Right ventricle myocardium superior (tissue), 1 donor: ENCODE measurements at regions not wholly inside any gene's neighbourhood (a gene's known extent, or its start where the extent isn't known, plus 50 kb on each side); places are given as distances from the start of the nearest gene placed in this dataset.

Source experiments
- ATAC-seq: fragments of 200-7000 bp; cut with Tn5 transposase; one replicate; pipeline ENCODE4 v1.9.1; 2020; ENCODE audit warnings: mild to moderate bottlenecking; ENCODE audit not compliant: poor library complexity
- DNase-seq: peaks from one replicate; pipeline ENCODE4 v3.0.0-alpha.2; 2020
- intact Hi-C: fragments of 100-400 bp; cut with DNase I; formaldehyde crosslinking; loops from one replicate; pipeline ENCODE4 v1.11.2; 2022
- donor health status: DM: no; HTN: yes; CAD: no; lungs with severe emphysema.

- no peak for ATAC-seq
- peak; percentile 18 for DNase-seq
- intact Hi-C loops = no loop called here
Measured at GRCh38 chr2:239905884-239906654, 119.1 kb downstream of the NDUFA10 start.

DNA sequence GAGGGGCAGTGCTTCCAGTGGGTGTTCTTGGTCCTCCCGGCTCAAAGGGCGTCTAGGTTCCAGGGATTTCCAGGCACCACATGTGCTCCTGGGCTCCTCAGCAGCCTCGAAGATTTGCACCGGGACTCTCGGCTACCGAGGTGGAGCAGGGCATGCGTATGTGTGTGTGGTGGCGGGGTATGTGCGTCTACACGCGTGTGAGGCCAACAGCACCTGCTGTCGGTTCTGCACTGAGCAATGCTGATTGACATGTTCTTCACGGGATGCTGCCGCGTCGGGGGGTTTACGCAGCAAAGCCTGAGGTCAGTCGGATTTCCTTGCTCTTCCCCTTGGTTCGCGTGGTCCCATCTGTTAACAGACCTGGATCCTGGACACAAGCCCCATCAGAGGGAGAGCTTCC, 119.8 kb downstream of the NDUFA10 start:
- DNase-seq (peak; percentile 8), ATAC-seq (no peak)
- intact Hi-C loops = no loop called here

DNA sequence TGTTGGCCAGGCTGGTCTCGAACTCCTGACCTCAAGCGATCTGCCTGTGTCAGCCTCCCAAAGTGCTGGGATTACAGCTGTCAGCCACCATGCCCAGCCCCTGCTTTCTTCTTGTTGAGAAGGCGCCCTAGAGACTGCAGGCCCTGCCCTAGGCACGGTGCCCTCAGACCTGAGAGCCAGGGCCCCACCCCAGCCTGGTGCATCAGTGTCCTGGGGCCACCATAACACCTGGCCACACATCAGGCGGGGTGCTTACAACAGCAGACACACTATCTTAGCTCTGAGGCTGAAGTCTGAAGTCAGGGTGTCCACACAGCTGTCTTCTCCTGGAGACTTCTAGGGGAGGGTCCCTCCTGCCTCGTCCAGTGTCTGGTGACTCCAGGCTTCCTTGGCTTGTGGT, 120.6 kb downstream of the NDUFA10 start:
- ATAC-seq (no peak), DNase-seq (peak; percentile 2)
- intact Hi-C loops = no loop called here

- intact Hi-C loops = no loop called here
- ATAC-seq (no peak), DNase-seq (peak; percentile 10)
Measured at GRCh38 chr2:239903803-239904202, 121.3 kb downstream of the NDUFA10 start.

DNA sequence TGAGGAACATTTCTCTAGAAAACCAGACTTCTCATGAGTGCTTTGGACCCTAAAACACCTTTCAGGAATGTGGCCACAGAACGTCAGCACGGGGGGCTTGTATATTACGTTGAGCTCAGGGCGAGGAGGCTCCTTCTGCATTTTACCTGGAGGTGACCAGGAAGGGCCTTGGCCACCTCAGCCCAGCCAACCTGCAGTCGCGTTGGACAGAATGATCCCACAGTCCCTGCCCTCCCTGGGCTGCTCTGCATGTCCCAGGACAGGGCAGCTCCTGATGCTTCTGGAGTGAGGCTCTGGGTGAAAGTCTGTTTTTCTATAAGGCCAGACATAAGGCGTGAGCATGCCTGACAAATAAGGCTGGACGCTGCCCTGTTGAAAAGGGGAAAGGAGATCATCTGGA, 121.9 kb downstream of the NDUFA10 start:
- DNase-seq (peak; percentile 9), ATAC-seq (no peak)
- intact Hi-C loops = no loop called here

GRCh38 chr2:239902749-239903201, 122.4 kb downstream of the NDUFA10 start:
- DNase-seq = peak; percentile 8
- intact Hi-C loops = no loop called here
- no peak for ATAC-seq

- peak; percentile 17 for DNase-seq
Measured at GRCh38 chr2:239898292-239898925, 126.7 kb downstream of the NDUFA10 start.

GRCh38 chr2:239897596-239898235, 127.4 kb downstream of the NDUFA10 start:
- intact Hi-C loops = no loop called here
- ATAC-seq (no peak), DNase-seq (peak; percentile 15)

More at GRCh38 chr2:239898292-239898925, 126.7 kb downstream of the NDUFA10 start:
- intact Hi-C loops = no loop called here
- ATAC-seq = no peak

DNA sequence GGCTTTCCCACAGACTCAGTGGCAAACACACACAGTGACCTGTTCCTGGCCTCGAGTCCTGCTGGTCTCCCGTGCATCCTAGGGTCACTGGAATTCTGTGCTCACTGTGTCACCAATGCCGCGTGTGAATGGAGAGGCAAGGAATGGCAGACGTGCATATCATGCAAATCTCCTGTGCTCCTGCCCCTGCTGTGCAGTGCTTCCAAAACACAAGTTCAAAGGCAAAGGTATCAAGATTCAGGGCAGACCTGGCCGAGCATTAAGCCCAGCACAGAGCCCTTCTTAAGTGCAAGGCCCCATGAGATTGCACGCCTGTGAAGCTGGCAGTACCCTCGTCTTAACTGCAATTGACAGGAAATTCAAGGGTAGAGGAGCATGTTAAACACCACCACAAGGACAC, 129.1 kb downstream of the NDUFA10 start:
- DNase-seq (peak; percentile 11), ATAC-seq (no peak)
- intact Hi-C loops = no loop called here

DNA sequence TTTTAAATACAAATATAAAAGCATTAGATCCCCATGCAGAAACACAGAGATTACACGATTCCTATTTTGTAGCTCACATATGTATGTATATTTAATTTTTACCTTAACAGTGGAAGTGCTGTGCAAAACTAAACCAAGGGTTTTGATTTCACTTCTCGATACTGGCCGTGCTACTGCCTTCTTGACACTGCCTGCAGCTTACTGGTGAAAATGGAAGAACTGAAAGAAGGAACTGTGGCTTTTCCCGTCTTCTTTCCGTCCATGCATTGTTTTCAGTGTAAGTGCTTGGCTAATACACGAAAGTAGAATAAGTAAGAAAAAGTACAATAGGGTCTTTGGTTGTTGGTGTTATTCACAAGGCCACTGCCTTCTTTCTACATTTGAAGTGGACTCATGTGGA, 129.5 kb downstream of the NDUFA10 start:
- DNase-seq (no peak), ATAC-seq (no peak)
- intact Hi-C loops = no loop called here

DNA sequence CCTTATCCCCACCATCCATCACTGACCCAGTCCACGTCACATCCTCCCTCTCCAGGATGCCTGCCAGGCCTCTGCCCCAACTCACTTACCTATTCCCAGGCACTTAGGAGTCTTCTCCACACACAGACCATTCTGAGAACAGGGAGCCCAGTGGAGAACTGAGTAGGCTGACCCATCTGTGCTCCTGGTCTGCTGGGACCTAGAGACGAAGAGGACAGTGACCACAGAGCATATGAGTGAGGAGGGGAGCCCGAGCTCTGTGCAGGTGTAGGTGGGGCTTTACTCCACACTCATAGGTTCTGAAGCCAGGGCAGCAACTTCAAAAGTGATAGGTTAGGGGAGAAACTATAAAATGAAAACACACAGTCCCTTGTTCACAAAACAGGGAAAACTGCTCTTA, 130.0 kb downstream of the NDUFA10 start:
- DNase-seq (peak; percentile 15), ATAC-seq (no peak)
- intact Hi-C loops = no loop called here

DNA sequence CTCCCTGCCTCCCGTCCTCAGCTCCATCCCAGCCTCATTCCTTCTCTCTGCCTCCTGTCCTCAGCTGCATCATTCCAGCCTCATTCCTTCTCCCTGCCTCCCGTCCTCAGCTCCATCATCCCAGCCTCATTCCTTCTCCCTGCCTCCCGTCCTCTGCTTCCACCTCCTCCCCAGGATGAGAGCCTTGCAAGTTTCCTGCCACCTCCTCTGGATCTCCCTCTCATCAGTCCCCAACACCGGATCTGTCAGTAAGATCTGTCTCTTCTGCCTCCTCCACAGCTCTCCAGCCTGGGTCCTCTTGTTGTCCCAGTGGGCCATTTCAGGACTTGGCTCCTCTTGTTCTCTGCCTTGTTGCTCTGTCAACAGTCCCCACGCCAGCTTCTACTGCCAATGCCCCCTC, 130.9 kb downstream of the NDUFA10 start:
- no peak for ATAC-seq
- DNase-seq = peak; percentile 8
- intact Hi-C loops = no loop called here

GRCh38 chr2:239893236-239893515, 132.0 kb downstream of the NDUFA10 start:
- DNase-seq (peak; percentile 6), ATAC-seq (no peak)
- intact Hi-C loops = no loop called here

GRCh38 chr2:239892441-239893235, 132.5 kb downstream of the NDUFA10 start:
- ATAC-seq (no peak), DNase-seq (peak; percentile 20)
- intact Hi-C loops = no loop called here

- intact Hi-C loops = no loop called here
- DNase-seq = no peak
- no peak for ATAC-seq
Measured at GRCh38 chr2:239891698-239892097, 133.4 kb downstream of the NDUFA10 start.

- ATAC-seq = no peak
- DNase-seq = no peak
- intact Hi-C loops = no loop called here
Measured at GRCh38 chr2:239890206-239890746, 134.9 kb downstream of the NDUFA10 start.

- peak; percentile 57 for ATAC-seq
- peak; percentile 60 for DNase-seq
- intact Hi-C loops = loop anchor here (10.0 kb wide), 1 partner anchor 855 kb away; no protein-coding TSS in a partner anchor
Measured at GRCh38 chr2:239889641-239890121, 135.5 kb downstream of the NDUFA10 start.

- DNase-seq (no peak), ATAC-seq (no peak)
- intact Hi-C loops = loop anchor here (10.0 kb wide), 1 partner anchor 853 kb away; no protein-coding TSS in a partner anchor
Measured at GRCh38 chr2:239887604-239888003, 137.5 kb downstream of the NDUFA10 start.

- intact Hi-C loops = loop anchor here (10.0 kb wide), 1 partner anchor 852 kb away; no protein-coding TSS in a partner anchor
- DNase-seq (no peak), ATAC-seq (no peak)
Measured at GRCh38 chr2:239886781-239887180, 138.4 kb downstream of the NDUFA10 start.
